Heart left ventricle (tissue), 16 donors: ENCODE measurements at regions not wholly inside any gene's neighbourhood (a gene's known extent, or its start where the extent isn't known, plus 50 kb on each side); places are given as distances from the start of the nearest gene placed in this dataset.

Experiments
- ATAC-seq, 4 donors: fragments of 200-7000 bp; cut with Tn5 transposase; one replicate each; pipeline ENCODE4 v1.9.1; 2020 to 2022; ENCODE audit warnings: moderate library complexity in 4 of 4, mild to moderate bottlenecking in 3 of 4, moderate number of reproducible peaks in 1 of 4
- DNase-seq, 5 donors: peaks; one replicate each; pipeline ENCODE4 v3.0.0-alpha.2; 2020
- H3K27ac ChIP-seq, 12 donors: fragments of 200-600 bp; sonication (generic) in 4 of 12; one replicate each; pipeline versions ENCODE4 v1.5.0 to v1.8.0; 2016 to 2022; ENCODE audit warnings: mild to moderate bottlenecking in 2 of 12
- H3K27me3 ChIP-seq, 9 donors: fragments of 200-600 bp; sonication (generic) in 2 of 9; one replicate each; pipeline versions ENCODE4 v1.5.1 to v1.8.0; 2016 to 2022; ENCODE audit warnings: mild to moderate bottlenecking in 3 of 9
- H3K36me3 ChIP-seq, 9 donors: fragments of 200-600 bp; sonication (generic) in 2 of 9; one replicate each; pipeline versions ENCODE4 v1.5.0 to v1.8.0; 2018 to 2022; ENCODE audit warnings: mild to moderate bottlenecking in 2 of 9
- H3K4me1 ChIP-seq, 12 donors: fragments of 200-600 bp; sonication (generic) in 4 of 12; one replicate each; pipeline versions ENCODE4 v1.5.0 to v1.8.0; 2016 to 2022; ENCODE audit warnings: mild to moderate bottlenecking in 3 of 12
- H3K4me3 ChIP-seq, 12 donors: fragments of 200-600 bp; sonication (generic) in 4 of 12; one replicate each; pipeline versions ENCODE4 v1.5.0 to v1.8.0; 2017 to 2022; ENCODE audit warnings: mild to moderate bottlenecking in 9 of 12, moderate library complexity in 4 of 12
- H3K9me3 ChIP-seq, 12 donors: fragments of 200-600 bp; sonication (generic) in 4 of 12; one replicate each; pipeline versions ENCODE4 v1.5.0 to v1.8.0; 2016 to 2022; ENCODE audit warnings: mild to moderate bottlenecking in 1 of 12
- CTCF ChIP-seq, 12 donors: fragments of 200-600 bp; sonication (generic) in 4 of 12; IDR thresholded peaks; one replicate each; pipeline versions ENCODE4 v1.5.0 to v1.8.0; 2018 to 2022; ENCODE audit warnings: antibody characterized with exemption in 12 of 12, mild to moderate bottlenecking in 5 of 12
- POLR2A ChIP-seq, 2 donors: fragments of 450-650 bp; IDR thresholded peaks; one replicate each; pipeline ENCODE4 v1.6.1; 2017; ENCODE audit warnings: antibody characterized with exemption in 2 of 2, mild to moderate bottlenecking in 2 of 2, moderate library complexity in 2 of 2
- WGBS, 4 donors: extraction: QIAGEN DNeasy Blood & Tissue Kit in 2 of 4; methylation state at CpG; one replicate each; pipeline versions ENCODE4 v1.1.5 to v1.1.7; 2013 to 2018; 5-methylcytosine and 5-hydroxymethylcytosine counted together
- intact Hi-C, 10 donors: fragments of 100-400 bp; cut with DNase I; formaldehyde crosslinking; loops; one replicate each; pipeline versions ENCODE4 v1.11.1 to v1.14.2; 2022
- donor health status: ischemic (EF 13 %, LVEDD 7.1; RV severe dilation, severe dysfunction).
- donor health status: healthy with polysubstance abuse.
- donor health status: DM: no; HTN: yes; CAD: no.
- donor health status: DM: no; HTN: no; CAD: no.
- donor health status: ischemic (EF 25% LVEDD 6.9; RV normal size, moderate dysfunction).
- donor health status: ischemic (EF 25% LVEDD 5.7; RV mildly dilated, moderate dysfunction).
- donor health status: healthy.
- donor health status: DM: yes; HTN: yes; CAD: no.
- donor health status: ischemic (EF 35%, LVEDD 5.7; RV mildly dilated, moderate dysfunction).
- donor health status: nonischemic (EF 11% LVEDD 7.7; RV severe dilation, severe dysfunction).
- donor health status: DM: yes; HTN: yes; CAD: no.
- donor health status: PGD.
- donor health status: ischemic (EF 29% LVEDD 5.4; RV normal size, mild dysfunction).
- donor health status: nonischemic (EF 23%, LVEDD 6.1; RV moderate dilation, normal function).

- H3K27me3 ChIP-seq = no peaks in the 10 kb centered on the region
- TF ChIP-seq CTCF (IDR thresholded peaks at IDR 0.05) = no peak
- TF ChIP-seq POLR2A (IDR thresholded peaks at IDR 0.05) = no peak
- H3K36me3 ChIP-seq = no peaks in the 10 kb centered on the region
- DNase-seq (no peak), ATAC-seq (no peak)
- H3K27ac ChIP-seq = no peak overlapping the region
- WGBS, 4 donors = 92 to 100% (median 95%) methylated on average over 2 of the region's 2 CpGs
- no peak overlapping the region for H3K4me3 ChIP-seq
- no peaks in the 10 kb centered on the region for H3K9me3 ChIP-seq
- H3K4me1 ChIP-seq = no peaks in the 10 kb centered on the region
- intact Hi-C loops = no loop called here
Observed at GRCh38 chr10:117661316-117661715, 118.8 kb downstream of the EMX2 start.

- no peaks in the 10 kb centered on the region for H3K9me3 ChIP-seq
- no peak for ATAC-seq
- no peaks in the 10 kb centered on the region for H3K36me3 ChIP-seq
- no peaks in the 10 kb centered on the region for H3K4me1 ChIP-seq
- WGBS, 4 donors = 58 to 74% (median 62%) methylated on average over 2 of the region's 2 CpGs
- intact Hi-C loops = no loop called here
- no peak overlapping the region for H3K27ac ChIP-seq
- DNase-seq = no peak
- no peak overlapping the region for H3K4me3 ChIP-seq
- no peaks in the 10 kb centered on the region for H3K27me3 ChIP-seq
- no peak for TF ChIP-seq POLR2A (IDR thresholded peaks at IDR 0.05)
- TF ChIP-seq CTCF (IDR thresholded peaks at IDR 0.05) = no peak
Observed at GRCh38 chr10:117662126-117662525, 119.6 kb downstream of the EMX2 start.

GRCh38 chr10:117662751-117663540 lies 120.4 kb downstream of the EMX2 start:
- 82 to 89% (median 82%) methylated on average over 7 of the region's 7 CpGs for WGBS, 4 donors
- intact Hi-C loops = no loop called here
- H3K36me3 ChIP-seq = no peaks in the 10 kb centered on the region
- DNase-seq = no peak
- no peaks in the 10 kb centered on the region for H3K4me1 ChIP-seq
- no peaks in the 10 kb centered on the region for H3K27me3 ChIP-seq
- no peaks in the 10 kb centered on the region for H3K9me3 ChIP-seq
- no peak overlapping the region for H3K27ac ChIP-seq
- TF ChIP-seq CTCF (IDR thresholded peaks at IDR 0.05) = no peak
- no peak for TF ChIP-seq POLR2A (IDR thresholded peaks at IDR 0.05)
- no peak for ATAC-seq
- H3K4me3 ChIP-seq = no peak overlapping the region

GRCh38 chr10:117663750-117664149 lies 121.2 kb downstream of the EMX2 start:
- WGBS, 4 donors = 22 to 39% (median 31%) methylated on average over 2 of the region's 2 CpGs

More at GRCh38 chr10:117663750-117664149, 121.2 kb downstream of the EMX2 start:
- no peak for DNase-seq
- TF ChIP-seq CTCF (IDR thresholded peaks at IDR 0.05) (no peak), POLR2A (IDR thresholded peaks at IDR 0.05) (no peak)
- Histone ChIP-seq H3K4me1 (no peaks in the 10 kb centered on the region), H3K9me3 (no peaks in the 10 kb centered on the region), H3K4me3 (no peak overlapping the region), H3K36me3 (no peaks in the 10 kb centered on the region), H3K27me3 (no peaks in the 10 kb centered on the region), H3K27ac (no peak overlapping the region)
- intact Hi-C loops = no loop called here
- ATAC-seq = no peak
